ENCODE measurements at regions not wholly inside any gene's neighbourhood (a gene's known extent, or its start where the extent isn't known, plus 50 kb on each side); places are given as distances from the start of the nearest gene placed in this dataset.

GRCh38 chr20:7696311-7696710 lies 243.9 kb downstream of the HAO1 start:
- 82 to 86% methylated on average over 1 of the region's 1 CpG for WGBS, 2 donors
- no peaks in the 10 kb centered on the region for H3K36me3 ChIP-seq
- peaks cover 0 to 7% (median 0%) of the 10 kb centered on the region in 4 donors for H3K4me1 ChIP-seq
- H3K4me3 ChIP-seq = no peak overlapping the region
- no peaks in the 10 kb centered on the region for H3K9me3 ChIP-seq
- H3K27me3 ChIP-seq = no peaks in the 10 kb centered on the region
- no peak for TF ChIP-seq CTCF (IDR thresholded peaks at IDR 0.05)
- TF ChIP-seq EP300 (IDR thresholded peaks at IDR 0.05) = no peak
- TF ChIP-seq POLR2A (IDR thresholded peaks at IDR 0.05) = no peak
- no peak for DNase-seq (ENCODE audit: low spot score in 2 of 2)
- H3K27ac ChIP-seq = no peak overlapping the region

GRCh38 chr20:7702141-7702540 lies 238.1 kb downstream of the HAO1 start:
- Histone ChIP-seq H3K9me3 (no peaks in the 10 kb centered on the region), H3K4me1 (no peaks in the 10 kb centered on the region), H3K27me3 (no peaks in the 10 kb centered on the region), H3K4me3 (no peak overlapping the region), H3K27ac (no peak overlapping the region), H3K36me3 (no peaks in the 10 kb centered on the region)
- WGBS, 2 donors = 78 to 87% methylated on average over 2 of the region's 2 CpGs
- no peak for DNase-seq (ENCODE audit: low spot score in 2 of 2)
- TF ChIP-seq CTCF (IDR thresholded peaks at IDR 0.05) = no peak
- no peak for TF ChIP-seq POLR2A (IDR thresholded peaks at IDR 0.05)
- no peak for TF ChIP-seq EP300 (IDR thresholded peaks at IDR 0.05)

GRCh38 chr20:7703551-7703961 lies 236.7 kb downstream of the HAO1 start:
- no peaks in the 10 kb centered on the region for H3K36me3 ChIP-seq
- WGBS, 2 donors = 29 to 35% methylated on average over 4 of the region's 4 CpGs
- no peak overlapping the region for H3K27ac ChIP-seq
- H3K27me3 ChIP-seq = no peaks in the 10 kb centered on the region
- H3K4me3 ChIP-seq = no peak overlapping the region
- H3K9me3 ChIP-seq = no peaks in the 10 kb centered on the region
- no peak for DNase-seq (ENCODE audit: low spot score in 2 of 2)
- no peaks in the 10 kb centered on the region for H3K4me1 ChIP-seq
- no peak for TF ChIP-seq EP300 (IDR thresholded peaks at IDR 0.05)
- TF ChIP-seq CTCF (IDR thresholded peaks at IDR 0.05) = no peak
- TF ChIP-seq POLR2A (IDR thresholded peaks at IDR 0.05) = no peak

- no peak overlapping the region for H3K27ac ChIP-seq
- H3K4me1 ChIP-seq = no peaks in the 10 kb centered on the region
- DNase-seq (ENCODE audit: low spot score in 2 of 2) = no peak
- no peaks in the 10 kb centered on the region for H3K36me3 ChIP-seq
- TF ChIP-seq CTCF (IDR thresholded peaks at IDR 0.05) = no peak
- no peak for TF ChIP-seq EP300 (IDR thresholded peaks at IDR 0.05)
- no peak for TF ChIP-seq POLR2A (IDR thresholded peaks at IDR 0.05)
- no peaks in the 10 kb centered on the region for H3K27me3 ChIP-seq
- 17 to 34% methylated on average over 2 of the region's 2 CpGs for WGBS, 2 donors
- no peak overlapping the region for H3K4me3 ChIP-seq
- no peaks in the 10 kb centered on the region for H3K9me3 ChIP-seq
These were observed 236.3 kb downstream of the HAO1 start for GRCh38 chr20:7703996-7704395.

- no peaks in the 10 kb centered on the region for H3K36me3 ChIP-seq
- 36 to 59% methylated on average over 2 of the region's 2 CpGs for WGBS, 2 donors
- TF ChIP-seq CTCF (IDR thresholded peaks at IDR 0.05) (no peak), EP300 (IDR thresholded peaks at IDR 0.05) (no peak), POLR2A (IDR thresholded peaks at IDR 0.05) (no peak)
- peaks cover 0 to 7% (median 0%) of the 10 kb centered on the region in 4 donors for H3K9me3 ChIP-seq
- DNase-seq (ENCODE audit: low spot score in 2 of 2) = no peak
- no peaks in the 10 kb centered on the region for H3K4me1 ChIP-seq
- H3K4me3 ChIP-seq = no peak overlapping the region
- H3K27me3 ChIP-seq = no peaks in the 10 kb centered on the region
- no peak overlapping the region for H3K27ac ChIP-seq
These were observed 232.1 kb downstream of the HAO1 start for GRCh38 chr20:7708112-7708511.

Measured in tibial nerve (tissue), 4 donors.